ENCODE measurements at regions not wholly inside any gene's neighbourhood (a gene's known extent, or its start where the extent isn't known, plus 50 kb on each side); places are given as distances from the start of the nearest gene placed in this dataset.
"Not testable (repeated sequence)": the region's sequence is repeated elsewhere in the genome, so short reads cannot be mapped to it uniquely, and the experiment has no call there.

DNA sequence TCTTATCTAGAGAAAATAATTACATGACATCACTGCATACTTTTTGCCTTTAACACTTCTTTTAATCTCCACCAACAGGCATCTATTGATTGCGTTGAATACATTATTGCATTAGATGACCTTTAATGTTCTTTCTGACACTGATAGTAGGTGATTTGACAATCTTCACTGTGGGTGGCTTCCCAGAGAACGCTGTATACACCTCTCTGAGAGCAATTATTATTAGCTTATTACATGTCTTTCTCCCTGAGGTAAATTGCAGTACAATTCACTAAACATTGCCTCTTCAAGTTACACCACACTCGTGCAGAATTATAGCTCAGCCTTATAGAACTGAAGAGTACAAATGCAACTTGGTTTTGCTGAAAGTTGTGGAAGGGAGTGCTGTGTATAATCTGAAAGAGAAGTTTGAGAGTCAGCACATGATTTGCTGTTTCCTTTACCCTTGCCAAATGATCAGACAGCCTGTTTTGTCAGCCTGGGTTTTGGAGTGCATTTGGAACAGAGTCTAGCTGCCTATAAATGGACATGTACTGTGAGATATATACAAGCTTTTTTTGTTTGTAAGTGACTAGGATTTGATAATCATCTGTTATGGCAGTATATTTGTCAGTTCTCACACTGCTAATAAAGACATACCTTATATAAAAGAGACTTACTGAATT, 369.2 kb downstream of the CCER1 start:
- DNase-seq: no peak

DNA sequence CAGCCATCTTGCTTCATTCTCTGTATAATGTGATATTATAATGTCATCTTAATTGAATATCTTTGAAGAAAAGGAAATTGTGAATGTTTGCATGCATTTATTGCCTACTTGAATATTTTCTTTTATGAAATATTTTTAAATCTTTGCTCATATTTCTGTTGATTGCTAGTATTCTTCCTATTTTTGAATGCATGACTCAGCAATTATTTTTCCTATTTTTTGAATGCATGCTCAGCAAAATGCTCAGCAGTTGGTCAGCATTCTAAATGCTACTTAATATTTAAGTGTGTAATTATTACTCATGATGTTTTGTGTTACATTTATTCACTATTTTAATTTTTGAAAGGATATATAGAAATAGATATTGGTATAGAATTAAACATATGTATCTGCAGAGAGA, 378.3 kb downstream of the CCER1 start:
- no peak for DNase-seq

GRCh38 chr12:90575995-90576394, 379.0 kb downstream of the CCER1 start:
- peak; percentile 77 for DNase-seq

DNA sequence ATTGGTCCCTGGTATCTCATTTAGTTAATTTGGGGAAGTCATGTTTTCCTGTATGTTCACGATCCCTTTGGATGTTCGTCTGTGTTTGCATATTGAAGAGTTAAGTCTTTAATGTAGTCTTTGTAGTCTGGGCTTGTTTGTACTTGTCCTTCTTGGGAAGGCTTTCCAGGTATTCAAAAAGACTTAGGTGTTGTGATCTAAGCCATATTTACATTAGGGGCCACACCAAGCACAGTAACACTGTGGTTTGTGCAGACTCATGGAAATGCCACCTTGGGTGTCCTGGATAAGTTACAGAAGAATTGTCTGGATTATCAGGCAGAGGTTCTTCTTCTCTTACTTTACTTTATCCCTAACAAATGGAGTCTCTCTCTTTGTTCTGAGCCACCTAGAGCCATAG, 380.3 kb downstream of the CCER1 start:
- no peak for DNase-seq

GRCh38 chr12:90572778-90573177, 382.2 kb downstream of the CCER1 start:
- DNase-seq: no peak

GRCh38 chr12:90569685-90570084, 385.3 kb downstream of the CCER1 start:
- no peak for DNase-seq

- no peak for DNase-seq
These were observed 392.3 kb downstream of the CCER1 start for GRCh38 chr12:90562671-90563070.

DNA sequence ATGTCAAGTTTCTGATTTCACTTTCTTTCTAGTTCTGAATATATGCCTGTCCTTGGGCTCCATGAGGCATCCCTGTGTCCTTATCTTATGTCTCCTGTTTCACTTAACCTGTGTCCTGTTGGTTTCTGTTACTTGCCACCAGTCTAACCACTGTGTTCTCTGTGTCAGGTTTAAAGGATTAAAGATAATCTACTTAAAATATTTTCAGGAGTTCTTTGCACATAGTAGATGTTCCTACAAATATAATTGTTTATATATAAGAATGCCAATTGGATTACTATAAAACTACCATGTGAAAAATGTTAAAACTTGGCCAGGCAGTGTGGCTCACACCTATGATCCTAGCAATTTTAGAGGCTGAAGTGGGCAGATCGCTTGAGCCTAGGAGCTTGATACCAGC, 406.4 kb downstream of the CCER1 start:
- peak; percentile 21 for DNase-seq

GRCh38 chr12:90546511-90546910, 408.5 kb downstream of the CCER1 start:
- DNase-seq: peak; percentile 88

- DNase-seq: no peak
These were observed 411.1 kb downstream of the CCER1 start for GRCh38 chr12:90543841-90544240.

- no peak for DNase-seq
These were observed 411.6 kb downstream of the CCER1 start for GRCh38 chr12:90543374-90543773.

DNA sequence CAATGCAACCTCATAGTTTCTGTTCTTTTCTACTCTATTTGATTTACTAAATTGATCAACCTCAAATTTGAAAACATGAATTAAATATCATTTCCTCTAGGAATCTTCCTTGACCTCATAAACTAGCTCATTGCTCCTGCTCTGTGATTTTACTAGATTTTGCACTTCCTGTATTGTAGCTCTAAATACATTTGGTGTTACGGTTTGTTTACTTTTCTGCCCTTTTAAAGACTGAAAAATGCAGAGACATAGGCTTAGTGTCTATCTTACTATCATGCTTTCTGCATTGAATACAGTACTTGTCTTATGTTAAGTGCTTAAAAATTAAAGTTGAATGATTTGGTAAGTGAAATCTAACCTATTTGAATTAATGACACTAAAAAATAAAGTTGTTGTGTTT, 412.1 kb downstream of the CCER1 start:
- DNase-seq: not testable (repeated sequence)

DNA sequence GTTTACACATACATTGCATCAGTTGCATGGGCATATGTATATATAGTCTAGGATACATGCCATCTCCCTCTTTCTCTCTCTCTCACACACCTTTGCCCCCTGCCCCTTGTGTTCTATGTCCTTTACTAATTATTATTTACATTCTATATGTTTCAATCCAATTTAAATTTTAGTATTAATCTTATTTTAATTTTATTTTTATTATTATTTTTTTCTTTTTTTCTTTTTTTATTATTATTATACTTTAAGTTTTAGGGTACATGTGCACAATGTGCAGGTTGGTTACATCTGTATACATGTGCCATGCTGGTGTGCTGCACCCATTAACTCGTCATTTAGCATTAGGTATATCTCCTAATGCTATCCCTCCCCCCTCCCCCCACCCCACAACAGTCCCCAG, 421.1 kb downstream of the CCER1 start:
- not testable (repeated sequence) for DNase-seq

GRCh38 chr12:90520002-90520734, 434.8 kb downstream of the CCER1 start:
- no peak for DNase-seq

DNA sequence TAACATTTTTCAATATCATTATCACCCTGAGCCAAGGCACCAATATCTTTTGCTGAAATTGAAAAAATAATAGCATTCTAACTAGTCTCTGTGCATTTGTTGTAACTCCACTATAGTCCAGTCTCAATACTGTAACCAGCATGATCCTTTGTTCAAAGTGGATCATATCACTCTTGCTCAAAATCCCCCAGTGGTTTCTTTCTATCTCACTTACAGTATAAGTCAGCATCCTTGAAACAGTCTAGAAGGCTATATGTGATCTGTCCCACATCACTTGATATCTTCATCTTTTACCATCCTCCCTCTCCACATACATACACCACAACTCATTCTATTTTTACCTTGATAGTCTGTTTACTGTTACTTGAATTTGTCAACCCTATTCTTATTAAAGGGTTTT, 435.7 kb downstream of the CCER1 start:
- DNase-seq: no peak

DNA sequence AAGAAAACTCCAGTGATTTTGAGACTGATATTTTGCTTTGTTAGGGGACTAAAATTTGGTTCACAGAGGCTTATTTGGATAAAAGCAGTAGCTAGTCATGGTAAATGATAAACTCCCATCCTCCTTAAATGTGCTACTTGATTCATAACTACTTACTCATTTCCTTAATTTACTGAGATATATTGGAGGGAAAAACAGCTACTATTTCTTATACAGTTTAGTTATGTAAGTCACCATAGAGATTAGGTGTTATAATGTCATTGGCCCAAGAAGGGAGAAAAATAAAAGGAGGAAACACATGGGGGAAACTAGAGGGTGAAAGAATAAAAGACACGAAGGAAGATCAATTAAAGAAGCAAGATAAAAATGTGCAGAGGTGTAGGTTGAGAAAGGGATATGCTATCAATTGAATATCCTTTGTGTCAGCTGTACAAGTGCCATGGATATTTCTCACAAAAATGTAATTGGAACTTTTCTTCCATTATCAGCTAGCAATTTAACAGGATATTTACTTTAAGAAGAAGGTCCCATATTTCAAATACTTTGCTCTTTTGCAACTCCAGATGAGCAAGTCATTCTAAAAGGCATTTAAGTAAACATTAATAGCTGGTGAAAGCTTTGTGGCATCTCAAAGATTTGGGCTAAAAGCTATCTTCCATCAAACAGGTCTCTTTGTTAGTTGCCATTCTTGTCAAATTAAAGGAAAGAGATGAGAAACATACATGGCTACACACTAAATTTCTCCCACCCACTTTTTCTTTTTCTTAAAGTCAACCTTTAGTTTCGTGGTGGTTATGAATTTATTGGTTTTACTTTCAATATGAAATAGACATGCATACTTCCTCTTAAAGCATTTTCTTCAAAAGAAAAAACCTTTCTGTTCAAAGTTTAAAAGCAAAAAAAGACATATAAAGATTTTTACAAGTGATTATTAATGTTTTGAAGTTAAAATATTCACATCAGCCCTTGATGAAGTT, 439.5 kb downstream of the CCER1 start:
- no peak for DNase-seq

- no peak for DNase-seq
These were observed 440.7 kb downstream of the CCER1 start for GRCh38 chr12:90514325-90514724.

GRCh38 chr12:90512518-90512917, 442.5 kb downstream of the CCER1 start:
- no peak for DNase-seq

- no peak for DNase-seq
These were observed 444.0 kb downstream of the CCER1 start for GRCh38 chr12:90510948-90511347.

DNA sequence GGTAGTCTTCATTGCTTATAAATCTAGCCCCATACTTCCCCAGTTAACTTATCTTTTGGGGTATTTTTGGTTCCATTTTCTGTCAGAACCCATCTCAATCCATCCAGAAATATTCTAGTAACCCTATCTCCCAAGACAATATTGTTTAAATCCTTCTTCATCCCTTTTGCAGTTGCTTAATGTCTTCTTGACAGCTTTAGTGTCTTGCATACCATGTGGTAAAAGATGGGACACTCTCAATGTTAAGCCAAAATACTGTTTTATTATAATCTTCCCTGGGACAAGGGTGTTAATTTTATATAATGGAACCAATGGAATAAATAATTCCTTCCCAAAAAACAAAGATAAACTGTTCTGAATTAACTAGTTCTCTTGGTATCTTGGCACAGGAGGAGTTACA, 450.2 kb downstream of the CCER1 start:
- no peak for DNase-seq

DNA sequence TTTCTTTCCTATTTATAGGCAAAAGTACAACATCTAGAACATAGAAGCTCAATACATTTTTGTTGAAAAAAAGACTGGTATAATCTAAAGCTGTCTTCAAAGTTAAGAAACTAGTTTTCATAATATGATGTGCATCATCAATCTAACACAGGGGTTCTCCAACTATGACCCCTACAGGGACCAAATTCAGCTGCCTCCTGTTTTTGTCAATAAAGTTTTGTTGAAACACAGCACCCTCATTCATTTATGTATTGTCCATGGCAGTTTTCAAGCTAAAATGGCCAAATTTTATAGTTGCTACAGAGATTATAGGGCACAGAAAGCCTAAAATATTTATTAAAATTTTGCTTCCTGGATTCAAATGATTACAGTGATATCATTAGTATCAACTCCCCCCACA, 452.9 kb downstream of the CCER1 start:
- DNase-seq: no peak

- no peak for DNase-seq
These were observed 453.6 kb downstream of the CCER1 start for GRCh38 chr12:90501412-90501811.

- no peak for DNase-seq
These were observed 455.2 kb downstream of the CCER1 start for GRCh38 chr12:90499795-90500194.

All from NCI-H524 treated with DMSO at 0.1 percent for 48 hours (cell line).